ENCODE measurements at regions not wholly inside any gene's neighbourhood (a gene's known extent, or its start where the extent isn't known, plus 50 kb on each side); places are given as distances from the start of the nearest gene placed in this dataset.
"Not testable (repeated sequence)": the region's sequence is repeated elsewhere in the genome, so short reads cannot be mapped to it uniquely, and the experiment has no call there.

GRCh38 chr15:30262142-30262460, 127.2 kb downstream of the GOLGA8T start:
- TF ChIP-seq CTCF (IDR thresholded peaks at IDR 0.05), result peak; percentile 39
- H3K9me3 Mint-ChIP-seq (ENCODE audit: low read depth); H3K4me3 Mint-ChIP-seq (ENCODE audit: unreplicated experiment); H3K4me1 Mint-ChIP-seq (ENCODE audit: low read depth); H3K27ac Mint-ChIP-seq (ENCODE audit: unreplicated experiment); DNase-seq (ENCODE audit: low spot score); H3K27me3 Mint-ChIP-seq (ENCODE audit: low read depth); H3K36me3 Mint-ChIP-seq (ENCODE audit: low read depth): not testable (repeated sequence)

GRCh38 chr15:30264000-30264399, 129.1 kb downstream of the GOLGA8T start:
- H3K9me3 Mint-ChIP-seq (ENCODE audit: low read depth); H3K27me3 Mint-ChIP-seq (ENCODE audit: low read depth); H3K4me1 Mint-ChIP-seq (ENCODE audit: low read depth); H3K4me3 Mint-ChIP-seq (ENCODE audit: unreplicated experiment); DNase-seq (ENCODE audit: low spot score); H3K36me3 Mint-ChIP-seq (ENCODE audit: low read depth); H3K27ac Mint-ChIP-seq (ENCODE audit: unreplicated experiment): not testable (repeated sequence)

GRCh38 chr15:30295150-30295844, 98.0 kb downstream of the CHRFAM7A start:
- H3K4me3 Mint-ChIP-seq (ENCODE audit: unreplicated experiment); H3K27ac Mint-ChIP-seq (ENCODE audit: unreplicated experiment); H3K9me3 Mint-ChIP-seq (ENCODE audit: low read depth); H3K4me1 Mint-ChIP-seq (ENCODE audit: low read depth); H3K36me3 Mint-ChIP-seq (ENCODE audit: low read depth); H3K27me3 Mint-ChIP-seq (ENCODE audit: low read depth); DNase-seq (ENCODE audit: low spot score): not testable (repeated sequence)

- H3K36me3 Mint-ChIP-seq (ENCODE audit: low read depth), result not testable (repeated sequence)
Measured at GRCh38 chr15:30303968-30304367, 89.4 kb downstream of the CHRFAM7A start.

More at GRCh38 chr15:30303968-30304367, 89.4 kb downstream of the CHRFAM7A start:
- H3K27me3 Mint-ChIP-seq (ENCODE audit: low read depth); DNase-seq (ENCODE audit: low spot score); H3K4me3 Mint-ChIP-seq (ENCODE audit: unreplicated experiment); H3K4me1 Mint-ChIP-seq (ENCODE audit: low read depth); H3K9me3 Mint-ChIP-seq (ENCODE audit: low read depth); H3K27ac Mint-ChIP-seq (ENCODE audit: unreplicated experiment): not testable (repeated sequence)

Measured in chondrocyte (in vitro differentiated cells).